Frontal cortex (tissue), 3 donors: ENCODE measurements at regions not wholly inside any gene's neighbourhood (a gene's known extent, or its start where the extent isn't known, plus 50 kb on each side); places are given as distances from the start of the nearest gene placed in this dataset.

ENCODE experiments used
- DNase-seq, 2 donors: peaks; one replicate each; pipeline ENCODE4 v3.0.0; 2012; ENCODE audit warnings: low spot score in 2 of 2
- FAIRE-seq: peaks from 2 replicates; lab custom pipeline; 2012; peaks lifted over from hg19 to GRCh38; lab: Jason Lieb, UNC
- donor health status: control.
- donor health status: control.
- donor health status: control.

- DNase-seq (no peak), FAIRE-seq (no peak)
Observed at GRCh38 chr2:240208096-240208495, 67.6 kb upstream of the OTOS start.

GRCh38 chr2:240208631-240209211 is 68.3 kb upstream of the OTOS start:
- no peak for FAIRE-seq
- DNase-seq, result no peak

GRCh38 chr2:240209493-240209892 is 69.0 kb upstream of the OTOS start:
- DNase-seq (no peak), FAIRE-seq (no peak)

GRCh38 chr2:240210198-240210965 is 69.9 kb upstream of the OTOS start:
- FAIRE-seq (no peak), DNase-seq (no peak)

- no peak for DNase-seq
- no peak for FAIRE-seq
Observed at GRCh38 chr2:240211096-240211495, 70.6 kb upstream of the OTOS start.

GRCh38 chr2:240211598-240212424 is 71.4 kb upstream of the OTOS start:
- DNase-seq, result no peak
- FAIRE-seq, result no peak

- FAIRE-seq (no peak), DNase-seq (no peak)
Observed at GRCh38 chr2:240212425-240213225, 72.2 kb upstream of the OTOS start.

GRCh38 chr2:240213226-240213475 is 72.7 kb upstream of the OTOS start:
- DNase-seq (peak in 1 of 2 donors; percentile 46), FAIRE-seq (no peak)

GRCh38 chr2:240213476-240214421 is 73.3 kb upstream of the OTOS start:
- DNase-seq (peak; percentile 55 to 66), FAIRE-seq (no peak)

GRCh38 chr2:240214790-240215675 is 74.6 kb upstream of the OTOS start:
- FAIRE-seq (no peak), DNase-seq (no peak)

GRCh38 chr2:240215676-240216051 is 75.2 kb upstream of the OTOS start:
- no peak for FAIRE-seq
- DNase-seq, result no peak

- FAIRE-seq, result no peak
Observed at GRCh38 chr2:240216167-240216566, 75.7 kb upstream of the OTOS start.

GRCh38 chr2:240217431-240218301 is 77.2 kb upstream of the OTOS start:
- FAIRE-seq, result no peak
- no peak for DNase-seq

More at GRCh38 chr2:240216167-240216566, 75.7 kb upstream of the OTOS start:
- peak in 1 of 2 donors; percentile 48 for DNase-seq

- no peak for DNase-seq
Observed at GRCh38 chr2:240219208-240219890, 78.9 kb upstream of the OTOS start.

GRCh38 chr2:240220371-240220770 is 79.9 kb upstream of the OTOS start:
- FAIRE-seq (no peak), DNase-seq (no peak)

More at GRCh38 chr2:240219208-240219890, 78.9 kb upstream of the OTOS start:
- no peak for FAIRE-seq

GRCh38 chr2:240223631-240224030 is 83.2 kb upstream of the OTOS start:
- no peak for DNase-seq
- FAIRE-seq, result no peak

GRCh38 chr2:240224676-240225075 is 84.2 kb upstream of the OTOS start:
- DNase-seq (no peak), FAIRE-seq (no peak)
